ENCODE measurements at regions not wholly inside any gene's neighbourhood (a gene's known extent, or its start where the extent isn't known, plus 50 kb on each side); places are given as distances from the start of the nearest gene placed in this dataset.

DNA sequence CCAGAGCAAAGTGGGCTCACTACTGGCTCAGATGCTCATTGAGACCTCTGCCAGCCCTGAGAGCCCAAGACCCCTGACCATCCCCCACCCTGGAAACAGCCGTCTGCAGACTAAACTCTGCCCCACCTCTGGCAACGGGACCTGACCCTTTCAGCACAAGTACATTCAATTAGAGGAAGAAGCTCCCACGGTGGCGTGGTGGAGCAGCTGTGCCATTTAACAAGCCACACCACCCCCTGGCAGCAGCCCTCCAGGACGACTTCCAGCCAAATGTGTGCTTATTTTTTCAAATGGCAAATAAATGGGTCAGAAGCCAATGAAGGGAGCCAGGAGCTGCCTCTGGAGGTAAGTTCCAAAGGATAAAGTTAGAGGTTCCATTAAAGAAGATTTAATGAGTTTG lies 226.7 kb downstream of the NPHP4 start:
- TF ChIP-seq EP300 (IDR thresholded peaks at IDR 0.05; ENCODE audit: borderline replicate concordance) (no peak), FOXM1 (IDR thresholded peaks at IDR 0.05; ENCODE audit: borderline replicate concordance, low read depth) (no peak), TAF1 (IDR thresholded peaks at IDR 0.05; ENCODE audit: low read depth) (no peak), YY1 (IDR thresholded peaks at IDR 0.05; ENCODE audit: low read depth) (no peak), RAD21 (IDR thresholded peaks at IDR 0.05; ENCODE audit: low read depth) (no peak), CEBPB (IDR thresholded peaks at IDR 0.05) (no peak), EGR1 (IDR thresholded peaks at IDR 0.05) (no peak), MAX (IDR thresholded peaks at IDR 0.05) (no peak), REST (IDR thresholded peaks at IDR 0.05; ENCODE audit: low read depth) (no peak)

Measured in Ishikawa (cell line).